ENCODE measurements at regions not wholly inside any gene's neighbourhood (a gene's known extent, or its start where the extent isn't known, plus 50 kb on each side); places are given as distances from the start of the nearest gene placed in this dataset.

DNA sequence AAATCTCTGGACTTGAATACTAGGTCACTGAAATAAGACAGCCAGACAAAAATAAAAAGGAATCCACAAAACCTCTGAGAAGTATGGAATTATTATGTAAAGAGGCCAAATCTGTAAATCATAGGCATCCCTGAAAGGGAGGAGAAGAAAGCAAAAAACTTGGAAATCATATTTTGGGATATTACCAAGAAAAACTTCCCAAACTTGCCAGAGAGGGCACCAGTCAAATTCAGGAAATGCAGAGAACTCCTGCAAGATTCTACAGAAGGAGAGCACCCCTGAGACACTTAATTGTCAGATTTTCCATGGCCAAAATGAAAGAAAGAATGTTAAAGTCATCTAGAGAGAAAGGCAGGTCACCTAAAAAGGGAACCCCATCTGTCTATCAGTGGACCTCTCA lies 862.3 kb upstream of the PRMT6 start:
- TF ChIP-seq, protein P1, sequence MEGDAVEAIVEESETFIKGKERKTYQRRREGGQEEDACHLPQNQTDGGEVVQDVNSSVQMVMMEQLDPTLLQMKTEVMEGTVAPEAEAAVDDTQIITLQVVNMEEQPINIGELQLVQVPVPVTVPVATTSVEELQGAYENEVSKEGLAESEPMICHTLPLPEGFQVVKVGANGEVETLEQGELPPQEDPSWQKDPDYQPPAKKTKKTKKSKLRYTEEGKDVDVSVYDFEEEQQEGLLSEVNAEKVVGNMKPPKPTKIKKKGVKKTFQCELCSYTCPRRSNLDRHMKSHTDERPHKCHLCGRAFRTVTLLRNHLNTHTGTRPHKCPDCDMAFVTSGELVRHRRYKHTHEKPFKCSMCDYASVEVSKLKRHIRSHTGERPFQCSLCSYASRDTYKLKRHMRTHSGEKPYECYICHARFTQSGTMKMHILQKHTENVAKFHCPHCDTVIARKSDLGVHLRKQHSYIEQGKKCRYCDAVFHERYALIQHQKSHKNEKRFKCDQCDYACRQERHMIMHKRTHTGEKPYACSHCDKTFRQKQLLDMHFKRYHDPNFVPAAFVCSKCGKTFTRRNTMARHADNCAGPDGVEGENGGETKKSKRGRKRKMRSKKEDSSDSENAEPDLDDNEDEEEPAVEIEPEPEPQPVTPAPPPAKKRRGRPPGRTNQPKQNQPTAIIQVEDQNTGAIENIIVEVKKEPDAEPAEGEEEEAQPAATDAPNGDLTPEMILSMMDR (conservative IDR thresholded peaks at IDR 0.05; ENCODE audit: low read depth, low read length) = peak; percentile 21; the same call in 1 of the 2 replicates
- TF ChIP-seq EZH2 (IDR thresholded peaks at IDR 0.05; ENCODE audit: borderline replicate concordance, low read depth, low read length, poor library complexity, severe bottlenecking) = no peak

All from A673 (cell line).